Muscle of arm (tissue), 1 donor: ENCODE measurements at regions not wholly inside any gene's neighbourhood (a gene's known extent, or its start where the extent isn't known, plus 50 kb on each side); places are given as distances from the start of the nearest gene placed in this dataset.
"Not testable (repeated sequence)": the region's sequence is repeated elsewhere in the genome, so short reads cannot be mapped to it uniquely, and the experiment has no call there.

ENCODE experiments used
- DNase-seq: peaks from one replicate; pipeline ENCODE4 v3.0.0-alpha.2; 2013

- DNase-seq: no peak
These were observed 190.2 kb upstream of the COPS8 start for GRCh38 chr2:236895497-236895896.

DNA sequence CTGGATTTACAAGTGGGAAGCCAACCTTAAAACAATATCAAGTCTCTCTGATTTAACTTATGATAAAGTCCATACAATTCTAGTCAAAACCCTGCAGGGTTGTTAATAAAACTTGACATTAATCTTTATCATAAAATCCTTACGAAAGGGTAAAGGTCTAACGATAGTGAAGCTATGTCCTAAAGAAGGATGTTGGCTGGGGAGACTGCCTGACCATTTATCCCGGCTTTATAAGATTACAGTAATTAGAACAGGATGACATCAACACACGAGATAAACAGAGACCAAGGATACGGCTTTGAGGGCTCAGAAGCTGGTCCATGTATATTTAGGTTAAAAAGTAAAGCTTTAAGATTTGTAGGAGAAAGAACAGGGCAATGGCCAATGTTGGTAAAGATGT is 189.0 kb upstream of the COPS8 start:
- no peak for DNase-seq

DNA sequence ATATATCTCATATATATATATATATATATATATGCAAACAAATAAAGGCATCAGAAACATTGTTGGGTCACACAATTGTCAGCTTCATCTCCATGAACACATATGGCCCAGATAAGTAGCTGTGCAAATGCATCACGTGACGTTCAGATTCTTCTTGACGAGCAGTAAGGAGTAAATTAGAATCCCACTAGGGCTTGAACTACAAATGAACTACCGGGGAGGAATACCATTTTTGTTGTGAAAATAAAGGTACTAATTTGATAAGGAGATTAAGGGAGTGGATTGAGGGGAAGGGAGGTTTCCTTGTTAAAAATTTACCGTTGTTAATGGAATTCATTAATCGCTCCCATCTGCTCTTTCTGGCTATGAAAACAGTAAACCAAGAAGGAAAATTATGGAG is 186.5 kb upstream of the COPS8 start:
- DNase-seq: no peak

- no peak for DNase-seq
These were observed 185.6 kb upstream of the COPS8 start for GRCh38 chr2:236899950-236900640.

- DNase-seq: no peak
These were observed 183.7 kb upstream of the COPS8 start for GRCh38 chr2:236901956-236902355.

GRCh38 chr2:236903978-236904377 is 181.7 kb upstream of the COPS8 start:
- DNase-seq: no peak

GRCh38 chr2:236904389-236905263 is 181.1 kb upstream of the COPS8 start:
- no peak for DNase-seq

DNA sequence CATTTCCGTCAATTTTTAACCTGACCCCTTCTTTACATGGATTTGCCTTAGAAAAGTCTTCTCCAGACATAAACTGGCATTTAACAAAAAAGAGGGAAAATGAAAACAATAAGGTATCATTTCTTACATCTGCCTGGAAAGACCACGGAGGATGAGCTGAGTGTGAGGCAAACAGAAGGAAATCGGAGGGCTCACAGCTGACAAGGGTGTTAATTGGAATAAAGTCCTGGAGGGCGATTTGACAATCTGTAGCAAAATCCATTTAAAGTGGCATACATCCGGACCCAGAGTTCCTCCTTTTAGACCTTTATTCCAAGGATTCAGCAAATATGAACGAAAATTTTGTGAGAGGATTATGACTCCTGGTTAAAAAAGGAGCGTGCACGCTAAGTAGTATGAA is 179.7 kb upstream of the COPS8 start:
- DNase-seq: no peak

DNA sequence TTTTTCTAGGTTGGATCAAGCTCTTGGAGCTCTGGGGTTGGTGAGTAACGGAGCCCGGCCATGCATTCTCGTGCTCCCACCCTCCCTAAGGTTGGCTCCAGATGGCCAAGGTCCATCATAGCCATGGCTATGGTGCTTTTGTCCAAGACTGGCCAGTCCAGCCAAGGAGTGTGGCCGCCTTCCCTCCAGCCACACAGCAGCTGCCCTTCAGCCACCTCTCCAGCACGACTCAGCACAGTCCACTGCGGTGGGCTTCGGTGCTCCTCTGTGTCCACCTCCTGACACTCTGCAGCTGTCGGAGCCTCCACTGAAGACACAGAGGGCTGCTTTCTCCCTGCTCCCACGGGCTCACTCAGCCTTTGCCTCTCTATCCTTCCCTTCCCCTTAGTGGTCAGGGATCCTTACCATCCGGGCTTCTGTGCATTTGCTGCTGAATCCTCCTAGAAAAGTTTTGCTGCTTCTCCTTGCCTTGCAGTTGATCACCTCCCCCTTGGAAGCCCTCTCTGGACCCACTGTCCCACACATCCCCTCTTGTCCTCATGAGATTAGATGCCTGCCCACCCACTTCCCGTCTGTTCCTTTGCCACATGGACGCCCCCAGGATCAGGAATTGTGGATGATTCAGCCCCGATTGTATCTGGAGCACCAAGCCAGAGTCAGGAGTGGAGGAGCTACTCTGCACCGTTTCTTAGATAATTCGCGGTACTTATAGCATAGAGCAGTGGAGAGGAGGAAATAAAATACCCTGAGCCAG is 177.1 kb upstream of the COPS8 start:
- DNase-seq: no peak

DNA sequence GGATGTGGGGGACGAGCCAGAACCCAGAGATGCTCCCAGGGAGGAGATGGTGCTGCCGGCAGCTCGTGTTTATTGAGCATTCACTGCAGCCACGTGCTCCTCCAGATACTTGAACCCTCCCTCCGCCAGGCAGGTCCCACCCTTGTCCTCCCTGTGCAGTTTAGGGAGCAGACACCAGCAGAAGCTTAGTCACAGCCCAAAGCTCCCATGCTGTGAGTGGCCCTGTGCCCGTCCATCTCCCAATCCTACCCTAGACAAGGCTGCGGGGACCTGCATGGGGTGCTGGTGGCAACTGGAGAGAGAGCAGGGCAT is 176.5 kb upstream of the COPS8 start:
- no peak for DNase-seq

- DNase-seq: no peak
These were observed 175.9 kb upstream of the COPS8 start for GRCh38 chr2:236909802-236910201.

DNA sequence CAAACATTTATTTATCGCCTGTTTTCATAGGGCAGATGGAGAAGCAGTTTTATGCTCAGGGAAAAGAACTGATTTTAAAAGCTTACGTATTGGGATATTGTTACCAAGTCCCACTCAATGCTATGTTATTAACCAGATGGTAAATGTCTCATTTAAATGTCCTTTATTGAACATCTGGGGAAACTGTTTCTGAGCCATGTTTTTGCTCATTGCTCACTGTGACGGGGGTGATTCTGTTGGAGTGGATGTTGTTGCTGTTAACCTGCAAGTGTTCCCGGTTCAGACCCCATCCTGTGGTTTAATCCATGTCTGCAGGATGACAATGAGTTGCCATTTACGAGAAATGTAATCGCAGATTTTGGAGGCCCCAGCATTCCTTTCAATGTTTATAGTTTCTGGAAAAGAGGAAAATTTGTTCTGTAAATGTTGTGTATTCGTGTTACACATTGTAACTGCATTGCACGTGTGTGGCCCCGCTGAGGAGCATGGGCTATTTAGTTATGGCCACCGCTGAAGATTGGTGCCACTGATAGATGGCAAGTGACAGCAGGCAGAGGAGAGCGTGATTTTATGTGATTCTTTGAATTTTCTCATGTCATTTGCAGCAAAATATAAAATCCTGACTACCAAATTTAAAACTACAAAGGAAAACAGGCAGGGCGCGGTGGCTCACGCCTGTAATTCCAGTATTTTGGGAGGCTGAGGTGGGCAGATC is 174.8 kb upstream of the COPS8 start:
- DNase-seq: no peak

DNA sequence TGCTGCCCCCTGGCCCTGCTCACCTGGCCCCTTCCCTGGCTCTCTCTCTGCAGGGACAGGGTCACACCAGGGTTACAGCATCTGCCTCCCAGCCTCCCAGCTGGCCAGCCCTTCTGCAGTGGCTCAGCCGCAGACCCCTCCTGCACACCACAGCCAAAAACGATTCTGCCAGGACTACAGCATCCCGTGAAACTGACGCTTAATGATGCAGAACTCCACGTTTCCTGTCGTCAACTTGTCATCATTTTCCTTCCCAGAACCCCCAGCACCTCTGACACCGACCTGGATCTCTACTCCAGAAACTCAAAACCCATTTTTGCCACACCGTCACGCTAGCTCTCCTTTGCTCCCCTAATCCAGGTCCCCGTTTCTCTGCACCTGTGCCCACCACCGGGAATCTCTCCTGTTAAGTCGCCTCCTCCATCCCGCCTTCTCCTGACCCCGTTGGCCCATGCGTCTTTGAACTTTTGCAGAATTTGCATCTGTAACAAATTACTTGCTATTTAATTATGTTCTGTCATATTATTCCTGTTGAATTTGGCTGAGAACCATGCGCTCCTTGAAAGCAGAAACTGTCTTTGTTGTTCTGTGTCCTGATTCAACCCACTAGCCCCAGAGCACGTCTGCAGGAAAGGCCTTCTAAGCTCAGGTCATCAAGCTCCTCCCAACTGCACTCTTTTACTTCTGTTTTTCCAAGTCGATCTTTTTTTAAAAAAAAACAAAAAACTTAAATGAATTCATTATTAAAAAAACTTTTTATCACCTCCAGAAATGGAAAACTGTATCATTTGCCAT is 173.2 kb upstream of the COPS8 start:
- DNase-seq: no peak

DNA sequence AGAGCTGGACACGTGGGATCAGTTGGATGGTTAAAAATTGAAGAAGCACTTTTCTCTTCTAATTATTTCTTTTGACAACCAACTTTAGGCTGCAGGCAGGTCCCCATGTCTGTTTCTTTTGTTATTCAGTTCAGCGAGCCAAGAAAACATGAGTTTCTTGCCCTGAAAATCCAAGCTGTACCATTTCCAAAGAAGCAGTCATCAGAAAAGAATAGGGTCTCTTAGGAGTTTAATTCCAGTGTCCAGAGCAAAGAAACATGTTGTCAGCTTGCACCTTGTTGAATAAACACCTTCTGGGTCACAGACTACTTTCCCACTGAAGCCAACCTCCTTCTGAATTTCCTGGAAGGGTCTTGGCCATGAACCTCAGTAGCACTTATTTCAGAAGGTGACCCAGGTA is 170.5 kb upstream of the COPS8 start:
- DNase-seq: no peak

DNA sequence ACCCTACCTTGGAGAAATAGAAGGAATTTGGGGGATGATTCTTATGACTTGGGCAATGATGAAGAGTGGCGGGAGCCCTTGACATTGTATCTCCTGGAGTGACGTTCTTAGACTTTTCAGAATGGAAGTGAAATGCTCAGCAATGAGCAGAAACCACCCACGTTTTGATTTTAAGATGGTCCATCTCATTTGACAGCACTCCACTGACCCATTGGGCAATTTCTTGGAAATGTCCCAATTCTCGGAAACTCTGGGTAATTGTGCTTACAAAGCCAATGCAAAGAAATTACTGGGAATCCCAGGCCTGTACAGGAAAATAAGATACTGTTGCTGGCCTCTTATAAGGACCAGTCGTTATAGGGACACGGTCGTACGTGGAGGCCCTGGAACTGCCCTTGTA is 170.0 kb upstream of the COPS8 start:
- no peak for DNase-seq

- no peak for DNase-seq
These were observed 169.5 kb upstream of the COPS8 start for GRCh38 chr2:236916181-236916580.

- DNase-seq: no peak
These were observed 169.0 kb upstream of the COPS8 start for GRCh38 chr2:236916651-236917050.

GRCh38 chr2:236917164-236917563 is 168.5 kb upstream of the COPS8 start:
- no peak for DNase-seq

- DNase-seq: no peak
These were observed 167.1 kb upstream of the COPS8 start for GRCh38 chr2:236918545-236918944.

GRCh38 chr2:236919209-236919608 is 166.5 kb upstream of the COPS8 start:
- no peak for DNase-seq

- not testable (repeated sequence) for DNase-seq
These were observed 165.8 kb upstream of the COPS8 start for GRCh38 chr2:236919801-236920379.
